ENCODE measurements at regions not wholly inside any gene's neighbourhood (a gene's known extent, or its start where the extent isn't known, plus 50 kb on each side); places are given as distances from the start of the nearest gene placed in this dataset.

DNA sequence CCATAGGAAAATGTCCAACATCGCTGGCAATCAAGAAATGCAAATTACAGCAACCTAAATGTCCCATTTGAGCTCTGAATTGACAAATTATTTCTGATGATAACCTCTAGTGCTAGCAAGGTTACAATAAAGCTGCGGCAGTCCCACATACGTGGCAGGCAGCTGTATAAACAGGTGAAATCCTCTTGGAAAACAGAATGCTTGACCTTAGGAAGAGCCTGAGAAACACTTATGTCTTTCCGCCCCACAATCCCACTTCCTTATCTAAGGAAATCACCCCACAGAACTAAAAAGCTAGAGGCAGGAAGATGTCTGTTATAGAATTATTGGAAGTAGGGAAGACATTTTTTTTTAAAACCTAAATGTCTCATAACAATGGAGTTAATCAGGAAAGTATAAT, 154.3 kb downstream of the KATNIP start:
- intact Hi-C loops (cut with DNase I) = no loop called here
- ATAC-seq = no peak
- no peak for DNase-seq

DNA sequence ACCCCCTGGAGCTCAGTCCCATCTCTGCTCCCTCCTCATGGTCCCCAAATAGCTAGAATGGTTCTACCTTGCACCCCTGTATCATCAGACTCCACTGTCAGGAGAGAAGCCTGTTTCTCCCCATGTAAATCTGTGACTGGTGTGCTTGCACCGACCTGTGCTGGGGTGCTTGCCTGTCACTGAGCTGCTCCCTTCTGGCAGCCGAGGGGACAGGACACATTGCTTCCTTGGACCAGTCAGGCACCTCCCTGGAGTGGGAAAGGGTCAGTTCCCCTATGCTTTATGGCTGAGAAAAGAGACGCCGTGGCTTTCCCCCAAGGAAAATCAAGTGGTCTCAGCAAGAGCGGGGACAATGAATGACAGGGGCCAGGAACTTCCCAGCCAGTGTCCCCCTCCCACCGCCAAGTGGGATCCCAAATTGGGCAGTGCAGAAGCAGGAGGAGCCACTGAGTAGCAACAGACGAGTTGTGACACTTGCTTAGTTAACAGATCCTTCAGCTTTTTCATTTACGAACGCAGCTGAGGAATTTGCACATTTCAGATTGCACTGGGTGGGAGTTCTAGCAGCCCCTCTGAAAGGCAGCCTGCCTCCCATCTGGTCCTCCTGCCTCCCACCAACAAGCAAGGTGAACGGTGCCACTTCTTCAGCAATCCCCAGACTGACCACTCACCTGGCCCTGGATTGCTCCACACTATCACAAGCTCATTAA, 156.4 kb downstream of the KATNIP start:
- intact Hi-C loops (cut with DNase I) = no loop called here
- DNase-seq (no peak), ATAC-seq (no peak)

DNA sequence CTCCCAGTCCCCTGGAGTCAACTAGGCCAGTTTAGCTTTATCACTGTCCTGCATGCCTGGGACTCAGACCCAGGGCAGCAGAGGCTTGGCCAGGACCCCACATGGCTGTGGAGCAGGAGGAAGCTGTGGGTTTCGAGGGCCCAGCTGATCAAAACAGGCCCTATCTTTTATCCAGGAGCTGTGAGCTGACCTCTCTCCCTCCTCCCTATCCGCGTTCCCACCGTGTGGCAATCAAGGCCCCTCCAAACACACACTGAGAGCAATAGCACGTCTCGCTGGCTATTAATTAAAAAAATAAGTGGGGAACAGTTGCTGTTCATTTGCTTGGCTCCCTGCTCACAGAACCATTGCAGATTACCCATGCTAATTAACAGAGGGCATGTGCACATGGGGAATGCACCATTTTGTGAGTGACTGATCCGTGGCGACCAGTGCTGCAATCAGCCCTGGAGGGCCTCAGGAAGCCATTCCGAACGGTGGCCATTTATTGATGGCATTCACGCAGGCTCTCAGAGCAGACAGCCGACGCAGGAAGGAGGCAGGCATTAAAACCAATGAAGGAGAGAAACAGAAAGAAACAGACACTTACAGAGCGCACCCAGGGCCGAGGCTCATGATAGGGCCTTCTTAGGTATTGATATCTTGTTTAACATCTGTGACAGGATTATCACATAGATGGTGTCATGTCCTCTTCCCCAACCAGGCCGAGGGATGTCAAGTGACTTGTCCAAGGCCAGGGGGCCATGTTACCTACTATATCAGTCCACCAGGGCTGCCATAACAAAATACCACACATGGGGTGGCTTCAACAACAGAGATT, 157.1 kb downstream of the KATNIP start:
- intact Hi-C loops (cut with DNase I) = no loop called here
- DNase-seq (no peak), ATAC-seq (no peak)

DNA sequence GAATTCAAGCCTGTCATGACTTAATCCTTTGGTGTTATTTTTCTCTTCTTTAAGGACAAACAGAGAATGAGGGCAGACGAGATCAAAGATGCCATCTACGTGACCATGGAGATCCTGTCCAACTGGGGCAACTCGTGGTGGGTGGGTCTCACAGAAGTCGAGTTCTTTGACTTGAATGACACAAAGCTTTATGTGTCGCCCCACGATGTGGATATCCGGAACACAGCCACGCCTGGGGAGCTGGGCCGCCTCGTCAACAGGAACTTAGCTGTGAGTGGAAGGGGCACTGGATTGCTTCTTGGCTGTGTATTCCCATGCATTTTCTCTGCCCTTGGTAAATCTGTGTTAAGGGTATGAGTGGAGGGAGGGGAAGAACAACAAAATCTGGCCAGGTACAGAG, 158.7 kb downstream of the KATNIP start:
- no peak for DNase-seq
- intact Hi-C loops (cut with DNase I) = no loop called here
- no peak for ATAC-seq

DNA sequence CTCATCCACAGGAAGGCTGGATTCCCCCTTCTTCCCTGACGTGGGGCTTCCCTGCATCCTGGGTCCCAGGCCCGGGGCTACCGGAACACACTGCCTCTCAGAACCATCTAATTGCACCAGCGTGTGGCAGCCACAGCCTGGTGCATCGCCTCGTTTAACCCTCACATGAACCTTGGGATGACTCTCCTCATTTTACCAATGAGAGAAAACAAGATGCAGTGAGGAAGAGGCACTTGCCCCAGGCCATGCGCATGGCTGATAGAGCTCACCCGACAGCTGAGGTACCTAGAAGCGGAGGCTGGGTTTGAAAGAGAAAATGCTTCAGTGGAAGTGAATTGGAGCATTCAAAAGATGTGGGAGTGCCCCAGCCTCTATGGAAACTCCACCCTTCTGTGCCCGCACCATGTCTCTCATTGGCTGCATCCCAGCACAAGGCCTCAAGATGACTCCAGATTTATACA, 162.3 kb downstream of the KATNIP start:
- no peak for ATAC-seq
- no peak for DNase-seq
- intact Hi-C loops (cut with DNase I) = no loop called here

DNA sequence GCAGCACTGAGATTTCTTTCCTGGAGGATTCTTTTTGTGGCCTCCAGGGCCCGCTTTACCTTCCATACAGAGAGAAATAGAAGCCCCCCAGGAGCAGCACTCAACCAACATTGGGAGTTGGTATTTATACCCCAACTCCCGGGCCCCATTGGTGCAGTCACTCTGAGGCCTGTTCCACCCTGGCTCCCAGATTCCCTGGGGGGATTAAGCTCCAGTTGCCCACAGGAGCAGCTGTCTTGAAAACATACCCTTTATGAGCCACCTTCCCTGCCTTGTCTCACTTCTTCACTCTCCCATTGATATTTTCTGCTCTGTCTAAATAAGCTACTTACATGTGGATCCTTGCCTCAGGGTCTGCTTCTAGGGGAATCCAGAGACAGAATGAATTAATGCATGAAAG, 167.8 kb downstream of the KATNIP start:
- ATAC-seq (no peak), DNase-seq (no peak)
- intact Hi-C loops (cut with DNase I) = no loop called here

DNA sequence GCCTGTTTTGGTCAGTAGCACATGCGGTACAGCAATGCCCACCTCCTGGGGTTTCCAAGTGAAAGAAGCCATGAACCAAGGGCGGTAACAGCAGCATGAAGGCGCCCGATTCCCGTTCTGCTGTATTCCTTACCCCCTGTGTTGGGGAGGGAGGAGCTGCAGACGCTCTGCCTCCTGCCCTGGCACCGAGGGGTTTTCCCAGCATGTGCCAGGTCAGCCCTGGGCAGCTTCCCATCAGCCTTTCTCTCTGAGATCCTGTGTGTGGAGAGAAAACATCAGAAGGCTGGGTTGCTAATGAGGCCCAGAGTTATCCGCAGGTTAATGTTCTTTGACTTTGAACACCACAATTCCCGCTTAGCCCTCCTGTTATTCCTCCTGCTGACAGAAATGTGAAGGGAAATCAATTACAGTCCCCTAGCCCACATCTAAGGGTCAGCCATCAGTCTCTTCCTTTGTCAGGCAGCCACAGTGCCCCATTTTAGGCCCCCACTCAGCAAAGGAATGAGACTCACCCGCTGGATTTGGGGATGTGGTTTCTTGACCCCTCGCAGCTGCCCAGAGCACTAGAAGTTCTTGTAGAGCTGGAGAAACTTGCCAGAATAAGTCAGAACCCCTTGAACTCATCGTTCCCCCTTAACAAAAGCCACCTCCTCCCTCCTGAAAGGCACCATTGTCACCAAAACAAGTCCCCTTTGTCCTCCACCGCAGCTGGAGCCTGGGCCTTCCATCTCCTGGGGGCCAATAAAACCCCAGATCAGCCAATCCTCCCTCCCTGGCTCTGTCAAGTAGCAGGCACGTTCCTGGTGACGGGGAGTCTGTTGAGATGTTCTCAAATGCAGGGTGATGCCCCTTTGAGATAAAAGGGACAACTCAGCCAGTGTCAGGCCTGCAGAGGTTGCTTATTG, 168.5 kb downstream of the KATNIP start:
- ATAC-seq (no peak), DNase-seq (no peak)
- intact Hi-C loops (cut with DNase I) = no loop called here

DNA sequence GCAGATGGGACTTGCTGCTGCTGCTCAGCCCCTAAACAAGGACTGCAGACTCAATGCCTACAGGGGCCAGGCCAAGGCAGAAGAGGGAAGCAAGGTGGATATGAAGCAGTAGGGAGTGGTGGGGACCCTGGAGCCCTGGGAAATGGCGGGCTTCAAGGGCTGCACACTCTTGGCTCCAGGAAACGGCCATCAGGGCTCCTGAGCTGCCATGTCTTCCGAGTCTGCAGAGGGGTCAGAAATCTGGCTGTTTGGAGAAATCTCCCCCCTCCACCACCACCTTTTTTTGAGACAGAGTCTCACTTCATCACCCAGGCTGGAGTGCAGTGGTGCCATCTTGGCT, 169.1 kb downstream of the KATNIP start:
- intact Hi-C loops (cut with DNase I) = no loop called here
- ATAC-seq = no peak
- DNase-seq = no peak

DNA sequence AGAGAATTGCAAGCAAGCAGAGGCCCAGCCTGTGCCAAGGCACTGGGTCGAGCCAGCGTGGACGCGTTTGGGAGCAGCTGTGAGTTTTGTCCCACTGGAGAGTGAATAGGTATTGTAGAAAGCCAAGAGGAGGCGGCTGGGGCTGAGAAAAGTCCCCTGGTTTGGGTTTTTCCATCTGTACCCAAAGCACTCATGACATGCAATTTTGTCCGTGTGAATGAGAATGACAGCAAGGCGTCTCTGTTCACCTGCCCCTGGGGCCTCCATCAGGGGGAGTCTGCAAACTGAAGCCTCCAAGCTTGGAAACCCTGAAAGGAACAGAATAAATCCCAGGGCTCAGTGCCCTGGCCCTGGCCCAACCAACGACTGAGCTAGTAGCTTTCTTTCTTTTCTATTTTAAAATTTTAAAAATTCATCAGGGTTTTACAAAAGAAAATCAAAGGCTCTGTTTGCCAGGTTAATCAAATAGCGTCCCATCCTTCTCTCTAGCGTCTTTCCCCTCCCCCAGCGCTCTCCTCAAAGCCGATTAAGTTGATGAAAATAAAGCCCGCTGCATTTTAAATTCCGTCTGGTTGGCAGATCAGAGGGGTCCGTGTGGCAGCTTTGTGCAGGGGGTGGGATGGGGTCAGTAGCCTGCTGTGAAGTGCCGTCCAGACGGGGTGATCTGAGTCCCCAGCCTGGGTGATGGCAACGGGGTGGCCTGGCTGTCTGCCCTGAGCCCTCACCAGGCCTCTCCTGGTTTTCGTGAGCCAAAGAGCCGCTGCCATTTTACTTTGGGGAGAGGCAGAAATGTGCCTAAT, 171.0 kb downstream of the KATNIP start:
- DNase-seq (peak; percentile 35), ATAC-seq (peak in 1 of 2 donors; percentile 29)
- intact Hi-C loops (cut with DNase I) = loop anchor here in 1 of 2 donors (10.0 kb wide), 1 partner anchor 264 kb away; no protein-coding TSS in a partner anchor

DNA sequence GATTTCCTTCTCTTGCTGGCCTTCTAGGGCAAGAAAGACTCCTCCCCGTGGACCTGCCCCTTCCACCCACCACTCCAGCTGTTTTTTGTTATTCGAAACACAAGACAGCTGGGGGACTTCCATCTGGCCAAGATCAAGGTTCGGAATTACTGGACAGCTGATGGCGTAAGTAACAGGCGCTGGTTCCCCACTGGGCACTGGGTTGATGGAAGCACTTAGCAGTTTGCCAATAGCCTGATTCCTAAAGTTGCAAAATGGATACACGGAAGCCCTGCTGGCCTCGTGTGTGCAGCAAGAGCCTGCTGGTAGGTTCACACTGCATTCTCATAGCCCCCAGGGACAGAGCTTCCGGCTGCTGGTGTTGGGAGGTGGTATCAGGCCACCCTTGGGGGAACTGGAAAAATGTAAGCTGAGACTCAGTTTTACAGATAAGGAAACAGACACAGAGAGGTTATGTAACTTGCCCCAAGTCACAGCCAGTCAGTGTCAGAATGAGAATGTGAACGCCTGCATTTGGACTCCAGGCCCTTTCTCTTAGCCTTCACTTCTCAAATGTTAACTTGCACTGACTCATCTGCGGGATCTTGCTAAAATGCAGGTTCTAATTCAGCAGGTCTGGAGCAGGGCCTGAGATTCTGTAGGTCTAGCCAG, 171.7 kb downstream of the KATNIP start:
- ATAC-seq = peak; percentile 71 to 82
- DNase-seq = peak; percentile 78
- intact Hi-C loops (cut with DNase I) = loop anchor here in 1 of 2 donors (10.0 kb wide), 1 partner anchor 263 kb away; no protein-coding TSS in a partner anchor

DNA sequence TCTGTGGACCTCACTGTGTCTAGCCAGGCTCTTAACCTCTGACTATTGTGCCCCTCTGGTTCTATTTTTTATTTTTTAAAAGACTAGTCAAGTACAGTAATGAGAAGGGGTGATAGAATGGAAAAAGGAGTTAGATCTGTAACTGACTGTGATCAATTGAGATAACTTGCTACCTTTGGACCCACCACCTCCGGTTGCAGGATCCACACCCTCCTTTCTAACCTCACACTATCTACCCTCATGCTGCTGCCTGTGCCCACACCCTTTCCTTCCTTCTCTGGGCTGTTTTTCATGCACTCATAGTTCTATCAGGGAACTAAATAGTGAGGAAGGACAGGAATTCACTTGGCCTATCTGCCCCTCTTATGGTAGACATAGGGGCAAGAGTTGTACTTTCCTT, 172.3 kb downstream of the KATNIP start:
- intact Hi-C loops (cut with DNase I) = loop anchor here in 1 of 2 donors (10.0 kb wide), 1 partner anchor 263 kb away; no protein-coding TSS in a partner anchor
- ATAC-seq (no peak), DNase-seq (no peak)

DNA sequence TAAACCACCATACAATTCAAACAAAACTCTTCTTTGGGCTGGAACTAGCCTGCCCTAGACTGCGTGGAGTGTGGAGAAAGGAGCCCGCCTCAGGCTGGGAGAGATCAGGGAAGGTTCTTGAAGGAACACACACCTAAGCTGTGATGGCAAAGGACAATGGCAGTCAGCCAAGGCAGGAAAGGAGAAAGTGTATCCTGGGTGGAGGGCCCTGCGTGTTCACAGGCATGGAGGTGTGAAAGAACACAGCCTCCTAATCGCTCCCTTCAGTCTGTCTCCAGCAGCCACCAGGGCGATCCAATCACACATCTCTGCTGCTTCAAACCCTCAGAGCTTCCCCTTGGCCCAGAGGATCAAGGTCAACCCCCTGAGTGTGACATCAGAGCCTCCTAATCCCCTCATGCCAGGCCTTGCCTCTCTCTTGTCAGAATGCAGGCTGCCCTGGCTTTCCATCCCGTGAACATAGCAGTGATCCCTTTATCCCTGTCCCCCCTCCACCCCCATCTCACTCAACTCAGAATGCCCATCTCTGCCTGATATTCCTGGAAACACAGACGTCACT, 173.0 kb downstream of the KATNIP start:
- DNase-seq (no peak), ATAC-seq (peak in 1 of 2 donors; percentile 17)
- intact Hi-C loops (cut with DNase I) = loop anchor here in 1 of 2 donors (10.0 kb wide), 1 partner anchor 262 kb away; no protein-coding TSS in a partner anchor

DNA sequence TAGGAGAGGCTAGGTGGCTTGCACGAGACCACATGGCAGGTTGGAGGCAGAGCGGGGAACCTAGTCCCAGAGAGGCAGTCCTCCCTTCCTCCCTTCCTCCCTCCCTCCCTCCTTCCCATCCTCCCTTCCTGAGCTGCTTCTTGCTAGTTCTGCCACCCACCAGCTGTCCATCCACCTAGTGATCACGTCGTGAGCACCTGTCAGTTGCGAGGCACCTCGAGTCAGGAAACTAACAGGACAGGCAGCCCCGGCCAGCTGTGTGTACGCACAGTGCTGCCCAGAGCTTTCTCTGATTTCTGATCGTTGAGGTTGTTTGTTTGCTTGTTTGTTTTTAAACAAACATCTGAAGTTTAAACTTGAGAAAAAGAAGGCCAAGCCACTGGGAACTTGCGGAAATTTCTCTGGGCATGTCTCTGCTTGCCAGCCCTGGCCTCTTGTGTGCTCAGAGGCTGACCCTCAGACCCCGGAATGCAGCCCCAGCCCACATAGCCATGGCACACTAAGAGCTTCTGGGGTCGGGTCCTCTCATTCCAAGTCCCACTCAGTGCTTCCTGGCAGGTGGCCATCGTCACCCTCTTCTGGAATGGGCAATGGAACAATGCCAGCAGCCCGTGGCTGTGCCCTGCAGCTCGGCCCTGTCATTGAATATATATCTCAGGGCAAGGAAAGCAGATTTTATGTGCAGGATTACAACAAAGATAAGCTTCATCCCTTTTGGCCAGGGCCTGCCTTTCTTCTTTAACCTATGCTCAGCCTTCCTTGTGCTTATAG, 174.0 kb downstream of the KATNIP start:
- DNase-seq (no peak), ATAC-seq (no peak)
- intact Hi-C loops (cut with DNase I) = loop anchor here in 1 of 2 donors (10.0 kb wide), 1 partner anchor 261 kb away; no protein-coding TSS in a partner anchor

DNA sequence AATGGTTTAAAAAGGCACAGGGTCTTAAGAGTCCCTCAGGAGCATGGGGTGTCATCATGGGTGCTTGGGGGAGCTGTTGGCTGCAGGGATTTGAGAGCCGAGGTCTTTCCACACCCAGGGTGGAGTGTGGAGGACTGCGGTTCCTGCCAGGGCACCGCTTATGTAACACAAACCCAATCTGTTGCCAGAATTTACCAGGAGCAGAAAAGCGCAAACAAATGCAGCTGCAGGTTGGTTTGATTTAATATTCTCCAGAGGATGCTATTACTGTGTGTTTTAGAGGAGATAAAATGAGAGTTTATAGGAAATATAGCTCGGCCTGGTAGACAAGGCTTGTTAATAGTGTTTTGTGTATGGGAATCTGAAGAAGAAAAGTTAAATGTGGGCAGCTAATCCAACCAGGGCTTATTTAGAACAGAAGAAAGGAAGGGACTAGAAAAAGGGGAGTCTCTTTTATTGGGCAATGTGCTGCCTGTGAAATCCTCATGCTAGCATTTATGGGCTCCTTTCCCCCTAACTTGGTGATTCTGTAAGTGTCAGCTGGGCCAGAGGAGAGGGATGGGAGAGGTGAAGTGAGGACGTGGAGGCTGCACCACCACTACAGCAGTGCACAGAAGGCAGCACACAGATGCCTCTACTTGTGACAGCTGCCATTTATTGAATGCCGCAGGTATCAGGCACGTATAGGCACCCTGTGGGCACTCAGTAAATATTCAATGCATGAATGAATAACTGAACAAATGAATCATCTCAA, 174.7 kb downstream of the KATNIP start:
- intact Hi-C loops (cut with DNase I) = loop anchor here in 1 of 2 donors (10.0 kb wide), 1 partner anchor 260 kb away; no protein-coding TSS in a partner anchor
- DNase-seq (no peak), ATAC-seq (peak; percentile 20 to 49)

DNA sequence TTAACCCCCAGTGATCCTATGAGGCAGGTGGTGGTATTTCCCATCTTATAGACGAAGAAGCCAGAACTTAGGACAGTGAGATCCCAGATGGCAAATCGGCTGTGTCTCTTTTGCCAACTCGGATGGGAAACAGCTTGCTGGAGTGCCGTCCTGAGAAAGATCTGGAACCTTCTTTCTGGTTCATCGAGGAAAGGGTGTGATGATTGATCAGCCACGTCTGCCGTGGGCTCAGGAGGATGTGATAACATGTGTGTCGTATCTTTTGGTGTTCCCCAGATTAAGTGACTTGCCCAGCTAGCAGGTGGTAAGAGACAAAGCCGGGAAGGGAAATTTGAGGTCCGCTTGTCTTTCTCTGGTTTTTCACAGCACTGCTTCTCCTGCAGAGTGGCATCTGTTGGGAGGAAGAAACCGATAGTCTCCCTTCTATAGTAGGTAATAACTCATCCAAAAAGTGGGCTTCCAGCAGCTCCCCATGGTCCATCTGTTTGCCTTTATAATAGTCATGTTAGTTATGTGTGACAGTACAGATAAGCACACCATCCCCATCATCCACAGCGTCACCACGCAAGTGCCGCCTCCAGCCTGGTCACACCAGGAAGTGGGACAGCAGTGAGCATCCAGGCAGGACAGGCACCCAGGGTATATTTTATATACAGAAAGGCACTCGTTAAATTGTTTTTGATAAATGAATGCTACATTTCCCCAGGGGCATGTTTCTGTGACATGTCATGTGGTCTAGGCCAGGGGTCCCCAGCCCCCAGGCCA, 175.5 kb downstream of the KATNIP start:
- ATAC-seq (no peak), DNase-seq (no peak)
- intact Hi-C loops (cut with DNase I) = loop anchor here in 1 of 2 donors (10.0 kb wide), 1 partner anchor 259 kb away; no protein-coding TSS in a partner anchor

Measured in left cardiac atrium (tissue), 4 donors.